ENCODE measurements at regions not wholly inside any gene's neighbourhood (a gene's known extent, or its start where the extent isn't known, plus 50 kb on each side); places are given as distances from the start of the nearest gene placed in this dataset.
"Not testable (repeated sequence)": the region's sequence is repeated elsewhere in the genome, so short reads cannot be mapped to it uniquely, and the experiment has no call there.

DNA sequence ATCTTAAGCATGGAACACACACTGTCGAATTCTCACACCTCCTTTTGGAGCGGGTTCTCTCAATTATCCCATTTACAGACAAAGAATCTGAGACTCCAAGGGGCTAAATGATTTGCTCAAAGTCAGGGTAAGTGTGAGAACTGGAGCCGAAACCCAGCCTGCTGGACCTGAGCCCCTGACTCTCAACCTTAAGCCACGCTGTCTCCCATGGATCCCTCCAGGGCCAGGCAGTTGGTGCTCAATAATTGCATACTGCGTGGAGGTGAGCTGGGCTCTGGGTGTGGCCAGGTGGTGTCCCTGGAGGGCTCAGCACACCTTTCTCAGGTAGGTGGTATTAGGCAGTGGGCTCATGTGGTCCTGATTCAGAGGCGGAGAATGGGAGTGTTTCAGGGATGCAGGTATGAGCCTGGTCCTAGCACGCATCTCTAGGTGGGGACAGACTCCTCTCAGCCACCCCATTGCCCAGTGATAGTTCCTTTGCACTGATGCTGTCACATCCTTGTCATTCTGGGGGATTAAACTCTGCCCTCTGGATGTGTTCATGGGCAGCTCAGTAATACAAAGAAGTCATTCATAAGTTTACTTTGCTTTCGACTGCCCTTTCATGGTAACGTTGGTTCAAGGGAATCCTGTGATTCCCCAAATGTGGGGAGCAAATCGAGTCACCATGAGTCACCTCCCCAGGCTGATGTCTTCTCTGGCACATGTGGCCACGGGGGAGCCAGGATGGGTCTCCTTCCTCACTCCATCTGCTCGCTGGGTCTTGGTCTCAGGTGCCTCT, 399.5 kb upstream of the TNRC6C start:
- H3K4me3 ChIP-seq (ENCODE audit: low read depth, low read length) = no peak overlapping the region

DNA sequence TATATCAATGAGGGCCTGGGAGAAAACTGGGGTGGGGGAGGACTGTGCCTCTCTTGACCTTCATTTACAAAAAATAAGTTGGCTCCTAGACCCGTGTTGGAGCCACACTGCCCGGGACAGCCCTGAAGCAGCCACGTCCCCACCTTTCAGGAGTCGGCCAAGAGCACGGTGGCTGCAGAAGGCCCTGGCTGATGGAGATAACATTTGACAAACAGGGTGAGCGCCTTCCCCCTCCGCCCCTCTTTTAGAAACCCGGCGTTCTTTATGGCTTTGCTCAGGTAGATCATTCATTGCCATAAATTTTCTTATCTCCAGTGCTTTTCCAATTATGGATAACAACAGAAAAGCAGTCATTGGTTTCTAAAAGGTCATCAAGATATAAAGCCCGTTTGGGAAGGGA, 398.1 kb upstream of the TNRC6C start:
- H3K4me3 ChIP-seq (ENCODE audit: low read depth, low read length) = no peak overlapping the region

DNA sequence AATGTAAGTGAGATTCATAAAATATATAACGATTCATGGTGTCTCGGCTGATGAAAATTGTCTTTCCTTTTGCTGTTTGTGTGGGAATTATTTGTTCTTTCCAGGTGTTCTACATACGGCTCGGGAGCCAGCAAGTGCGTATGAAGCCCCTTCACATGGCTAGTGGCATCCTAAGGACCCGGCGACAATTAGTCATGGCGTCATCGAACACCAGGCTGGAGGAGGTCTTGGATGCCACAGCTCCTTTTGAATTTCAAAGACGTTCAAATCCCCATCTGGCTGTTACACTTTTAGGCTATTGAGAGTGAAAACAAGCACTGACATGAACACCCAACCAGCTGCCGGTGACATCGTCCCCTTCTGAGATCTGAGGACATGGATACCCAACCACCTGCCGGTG, 397.7 kb upstream of the TNRC6C start:
- H3K4me3 ChIP-seq (ENCODE audit: low read depth, low read length) = no peak overlapping the region

DNA sequence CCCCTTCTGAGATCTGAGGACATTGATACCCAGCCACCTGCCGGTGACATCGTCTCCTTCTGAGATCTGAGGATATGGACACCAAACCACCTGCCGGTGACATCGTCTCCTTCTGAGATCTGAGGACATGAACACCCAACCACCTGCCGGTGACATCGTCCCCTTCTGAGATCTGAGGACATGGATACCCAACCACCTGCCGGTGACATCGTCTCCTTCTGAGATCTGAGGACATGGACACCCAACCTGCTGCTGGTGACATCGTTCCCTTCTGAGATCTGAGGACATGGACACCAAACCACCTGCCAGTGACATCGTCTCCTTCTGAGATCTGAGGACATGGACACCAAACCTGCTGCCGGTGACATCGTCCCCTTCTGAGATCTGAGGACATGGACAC, 396.1 kb upstream of the TNRC6C start:
- not testable (repeated sequence) for H3K4me3 ChIP-seq (ENCODE audit: low read depth, low read length)

DNA sequence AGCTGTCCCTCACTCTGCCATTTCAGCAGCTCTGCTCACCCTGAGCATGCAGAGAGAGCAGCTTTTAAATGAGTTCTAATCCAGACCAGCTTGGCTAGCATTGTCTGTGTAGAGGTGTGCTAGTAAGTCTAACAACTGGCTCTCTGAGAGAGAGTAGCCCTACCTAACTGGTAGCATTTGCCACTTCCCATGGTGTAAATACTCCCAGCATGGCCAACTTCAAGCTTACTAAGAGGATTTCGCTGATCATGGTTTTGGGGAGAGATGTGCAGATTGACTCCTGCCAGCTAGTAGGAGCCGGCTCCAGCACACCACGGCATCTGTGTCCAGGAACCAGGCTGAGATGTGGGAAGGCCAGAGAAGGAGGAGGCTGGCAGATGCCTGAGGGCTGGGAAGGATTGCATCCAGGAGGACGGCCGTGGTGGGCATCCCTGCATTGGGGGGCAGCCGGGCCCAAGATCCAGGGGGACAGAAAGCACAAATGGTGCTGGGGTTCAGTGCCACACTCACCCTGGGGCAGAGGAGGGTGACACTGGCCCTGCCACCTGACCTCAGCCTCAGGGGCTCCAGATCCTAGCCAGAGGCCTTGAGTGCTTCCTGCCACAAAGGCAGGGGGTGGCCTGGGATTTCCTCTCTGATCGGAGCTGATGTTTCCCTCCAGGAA, 394.9 kb upstream of the TNRC6C start:
- no peak overlapping the region for H3K4me3 ChIP-seq (ENCODE audit: low read depth, low read length)

DNA sequence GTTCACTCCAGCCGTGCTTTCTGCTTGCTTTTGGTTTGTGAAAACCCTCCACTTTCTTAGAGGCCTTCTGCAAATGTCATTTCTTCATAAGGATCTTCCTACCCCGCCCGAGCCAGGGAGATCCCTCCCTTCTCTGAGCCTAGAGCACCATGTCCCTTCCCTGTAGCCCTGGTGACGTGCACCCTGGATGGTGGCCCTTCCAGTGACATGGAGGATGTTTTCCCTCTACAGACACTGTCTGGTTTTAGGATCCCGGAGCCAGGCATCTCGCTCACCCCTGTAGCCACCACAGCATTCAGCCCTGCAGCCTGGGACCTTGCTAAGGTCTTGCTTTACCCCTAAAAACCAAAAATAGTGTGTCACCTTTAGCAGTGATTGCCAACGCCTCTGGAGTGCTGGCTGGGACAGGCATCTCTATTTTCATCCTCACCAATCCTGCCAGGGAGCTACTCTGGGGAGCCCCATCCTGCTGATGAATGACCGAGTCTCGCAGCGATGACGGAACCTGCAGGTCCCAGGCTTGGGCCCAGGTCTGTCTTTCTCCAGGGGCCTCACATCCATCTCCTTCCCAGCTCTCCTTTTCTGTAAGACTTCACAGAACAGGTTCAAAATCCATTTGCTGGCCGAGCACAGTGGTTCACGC, 394.1 kb upstream of the TNRC6C start:
- no peak overlapping the region for H3K4me3 ChIP-seq (ENCODE audit: low read depth, low read length)

DNA sequence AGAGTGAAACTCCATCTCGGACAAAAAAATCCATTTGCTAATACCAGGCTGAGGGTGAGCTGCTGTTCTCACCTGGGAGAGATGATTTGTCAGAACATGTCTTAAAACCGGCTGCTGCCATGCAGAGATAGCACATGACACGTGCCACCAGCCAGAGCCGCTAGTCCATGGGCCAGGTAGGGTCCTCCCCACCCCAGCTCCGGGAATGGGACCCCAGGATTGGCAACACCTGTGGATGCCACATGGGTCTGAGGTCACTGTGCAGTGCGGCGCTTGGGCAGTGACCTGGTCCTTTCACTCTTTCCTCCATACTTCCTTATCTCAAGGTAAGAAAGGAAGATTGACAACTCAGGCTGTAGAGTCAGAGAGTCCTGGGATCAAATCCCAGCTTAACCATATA, 393.3 kb upstream of the TNRC6C start:
- no peak overlapping the region for H3K4me3 ChIP-seq (ENCODE audit: low read depth, low read length)

DNA sequence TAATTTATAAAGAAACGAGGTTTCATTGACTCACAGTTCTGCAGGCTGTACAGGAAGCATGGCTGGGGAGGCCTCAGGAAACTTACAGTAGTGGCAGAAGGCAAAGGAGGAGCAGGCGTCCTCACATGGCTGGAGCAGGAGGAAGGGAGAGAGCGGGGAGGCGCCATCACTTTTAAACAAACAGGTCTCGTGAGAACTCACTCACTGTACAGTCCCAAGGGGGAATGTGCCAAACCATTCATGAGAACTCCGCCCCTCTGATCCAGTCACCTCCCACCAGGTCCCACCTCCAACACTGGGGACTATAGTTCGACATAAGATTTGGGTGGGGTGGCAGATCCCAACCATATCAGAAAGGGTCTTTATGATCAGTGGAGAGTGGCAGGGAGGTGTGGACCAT, 392.4 kb upstream of the TNRC6C start:
- H3K4me3 ChIP-seq (ENCODE audit: low read depth, low read length) = no peak overlapping the region

DNA sequence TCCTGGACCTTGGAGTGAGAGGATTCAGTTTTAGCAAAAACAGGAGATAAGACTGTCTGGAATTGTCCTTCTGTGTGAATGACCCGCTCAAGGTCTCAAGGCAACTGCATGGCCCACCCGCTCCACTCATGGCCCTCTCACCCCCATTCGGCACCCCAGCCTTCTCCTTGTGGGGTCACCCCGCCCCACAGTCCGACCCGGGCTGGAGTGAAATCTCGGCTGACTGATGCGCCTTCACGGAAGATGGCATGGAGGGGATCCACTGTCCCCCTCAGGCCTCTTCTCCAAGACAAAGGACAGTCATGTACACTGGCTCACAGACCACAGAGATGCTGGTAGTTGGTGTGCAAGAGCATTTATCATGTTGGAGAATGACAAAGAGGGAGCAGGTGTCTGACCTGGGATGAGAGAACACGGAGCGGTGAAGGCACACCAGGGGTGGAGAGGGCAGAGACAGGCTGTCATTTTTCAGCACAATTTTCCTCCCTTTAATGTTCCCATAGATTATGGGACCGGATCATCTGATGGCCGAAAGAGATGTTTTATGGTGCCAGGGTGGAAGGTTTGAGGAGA, 391.9 kb upstream of the TNRC6C start:
- H3K4me3 ChIP-seq (ENCODE audit: low read depth, low read length) = no peak overlapping the region

DNA sequence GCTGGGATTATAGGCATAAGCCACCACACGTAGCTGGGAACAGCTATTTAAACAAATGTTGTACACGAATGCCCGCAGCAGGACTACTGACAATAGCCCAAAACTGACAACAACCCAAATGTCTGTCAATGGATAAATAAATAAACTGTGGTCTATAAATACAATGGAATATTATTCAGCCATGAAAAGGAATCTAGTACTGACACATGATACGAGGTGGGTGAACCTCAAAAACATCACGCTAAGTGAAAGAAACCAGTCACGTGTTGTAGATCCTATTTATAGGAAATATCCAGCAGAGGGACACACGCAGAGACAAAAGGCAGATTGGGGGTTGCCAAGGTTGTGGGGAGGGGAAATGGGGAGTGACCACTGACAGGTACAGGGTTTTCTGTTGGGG, 390.0 kb upstream of the TNRC6C start:
- H3K4me3 ChIP-seq (ENCODE audit: low read depth, low read length) = no peak overlapping the region

DNA sequence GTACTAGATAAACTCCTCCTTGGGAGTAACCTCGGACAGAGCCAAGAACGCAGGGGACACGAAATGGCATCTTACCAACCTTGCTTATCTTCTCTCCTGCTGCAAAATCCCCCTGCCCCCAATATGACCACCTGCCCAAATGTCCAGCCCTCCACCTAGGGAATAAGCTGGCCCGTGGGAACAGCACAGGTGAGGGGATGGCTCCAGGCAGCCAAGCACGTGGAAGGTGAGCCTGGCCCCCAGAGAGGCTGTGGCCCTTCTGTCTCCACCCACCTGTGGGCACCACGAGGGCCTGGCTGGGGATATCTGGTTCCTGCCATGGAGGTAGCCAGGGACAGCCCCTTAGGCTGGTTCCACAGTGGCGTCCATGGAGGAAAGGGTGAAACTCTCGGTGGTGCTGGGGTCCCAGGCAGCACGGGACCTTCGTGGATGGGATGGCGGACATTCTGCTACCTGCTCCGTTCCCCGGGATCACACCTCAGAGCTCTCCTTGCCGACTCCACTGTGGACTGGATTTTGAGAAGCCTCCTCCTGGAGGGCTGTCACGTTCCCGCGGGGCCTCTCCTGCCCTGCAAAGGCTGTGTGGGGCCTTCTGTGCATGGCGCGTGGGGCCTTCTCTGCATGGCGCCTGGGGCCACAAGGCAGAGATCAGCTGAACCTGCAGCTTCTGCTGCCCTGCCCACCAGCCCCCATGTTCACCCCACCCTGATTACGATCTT, 388.5 kb upstream of the TNRC6C start:
- H3K4me3 ChIP-seq (ENCODE audit: low read depth, low read length) = no peak overlapping the region

DNA sequence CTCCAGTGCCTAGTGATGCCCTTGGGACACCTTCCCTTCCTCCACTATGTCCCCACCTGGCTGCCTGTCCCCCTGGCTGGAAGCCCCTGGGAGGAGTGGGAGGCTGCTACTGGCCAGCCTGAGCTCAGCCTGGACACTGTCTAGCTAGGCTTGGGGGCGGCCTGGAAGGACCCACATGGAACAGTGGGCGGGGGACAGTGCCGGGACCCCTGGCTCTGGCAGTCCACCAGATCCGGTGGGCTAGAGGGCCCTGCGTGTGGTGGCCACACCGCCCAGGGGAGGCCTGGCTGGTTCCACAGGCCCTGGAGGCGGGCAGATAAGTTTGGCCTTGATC, 388.0 kb upstream of the TNRC6C start:
- H3K4me3 ChIP-seq (ENCODE audit: low read depth, low read length) = no peak overlapping the region

DNA sequence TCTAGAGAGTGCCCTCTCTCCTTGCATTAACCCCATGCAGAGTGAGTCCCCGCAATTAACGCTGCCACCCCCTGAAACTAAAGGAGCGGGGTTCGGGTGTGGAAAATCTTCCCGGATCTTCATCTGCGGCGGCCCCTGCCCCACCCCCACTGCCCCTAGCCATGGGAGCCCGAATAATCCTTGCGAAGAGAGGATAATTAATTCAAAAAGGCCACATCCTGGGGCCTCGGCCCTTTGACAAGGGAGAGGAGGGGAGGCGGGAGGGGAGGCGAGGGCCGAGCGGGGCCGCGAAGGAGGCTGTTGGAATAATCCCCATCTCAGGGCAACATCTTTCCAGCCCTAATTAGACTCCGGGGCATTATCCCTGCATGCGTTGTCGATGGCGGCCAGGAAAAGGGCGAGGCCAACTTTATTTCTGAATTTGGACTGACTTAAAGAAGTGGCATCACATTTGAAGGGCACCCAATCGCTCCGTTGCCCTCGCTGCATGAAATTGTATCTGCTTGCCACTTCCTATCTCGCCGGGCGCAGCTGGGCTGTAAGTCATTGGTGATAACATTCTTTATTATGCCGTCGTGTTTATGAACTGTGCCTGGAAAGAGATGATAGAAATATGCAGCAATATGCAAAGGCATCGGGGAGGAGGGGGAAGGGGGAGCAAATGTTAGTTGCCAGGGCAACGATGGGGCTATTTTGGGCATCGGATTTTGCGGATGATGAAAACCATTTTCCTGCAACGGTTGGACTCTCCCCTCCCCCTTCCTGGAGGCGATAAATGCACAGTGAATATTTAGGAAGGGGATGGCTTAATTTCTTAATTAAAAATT, 387.1 kb upstream of the TNRC6C start:
- H3K4me3 ChIP-seq (ENCODE audit: low read depth, low read length) = no peak overlapping the region

DNA sequence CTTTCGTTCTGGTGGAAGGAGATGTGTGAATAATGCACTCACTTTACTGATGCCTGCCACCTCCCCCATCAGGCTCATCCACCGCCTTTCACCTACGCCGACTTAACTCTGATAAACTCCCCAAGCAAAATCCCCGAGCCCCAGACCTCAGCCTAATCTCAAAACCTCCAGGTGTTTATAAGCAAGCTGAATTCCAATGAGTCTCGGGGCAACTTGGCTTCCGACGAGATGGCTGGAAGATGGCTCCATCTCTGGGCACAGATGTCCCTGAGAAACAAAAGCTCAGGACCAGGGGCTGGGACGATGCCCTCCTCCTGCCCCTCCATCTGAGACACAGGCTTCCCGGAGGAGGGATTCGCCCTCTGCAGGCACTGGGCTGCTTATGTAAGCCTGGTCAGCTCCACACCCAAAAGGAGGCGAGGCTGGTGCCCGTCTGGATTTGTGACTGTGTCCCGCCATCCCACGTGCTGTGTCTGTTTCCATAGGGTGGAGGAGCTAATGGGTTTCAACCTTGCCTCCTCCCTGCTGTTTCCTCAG, 386.4 kb upstream of the TNRC6C start:
- H3K4me3 ChIP-seq (ENCODE audit: low read depth, low read length) = no peak overlapping the region

DNA sequence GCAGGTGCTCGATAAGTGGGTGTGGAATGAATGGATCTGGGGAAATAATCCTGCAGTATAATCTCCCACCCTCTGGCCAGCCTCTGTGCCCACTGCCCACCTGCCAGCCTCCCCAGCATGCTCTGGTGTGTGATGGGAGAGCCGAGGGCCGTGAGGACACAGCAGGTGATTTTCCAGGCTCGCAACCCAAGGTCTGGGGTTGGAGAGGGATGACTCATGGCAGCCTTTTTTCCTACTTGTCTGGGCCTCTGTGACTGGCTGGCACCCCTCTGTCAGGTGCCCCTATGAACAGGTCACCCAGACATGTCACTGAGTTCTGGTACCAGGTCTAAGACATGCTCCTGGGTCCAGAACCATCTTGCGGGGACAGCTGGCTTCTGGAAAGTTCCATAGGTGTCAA, 385.7 kb upstream of the TNRC6C start:
- no peak overlapping the region for H3K4me3 ChIP-seq (ENCODE audit: low read depth, low read length)

DNA sequence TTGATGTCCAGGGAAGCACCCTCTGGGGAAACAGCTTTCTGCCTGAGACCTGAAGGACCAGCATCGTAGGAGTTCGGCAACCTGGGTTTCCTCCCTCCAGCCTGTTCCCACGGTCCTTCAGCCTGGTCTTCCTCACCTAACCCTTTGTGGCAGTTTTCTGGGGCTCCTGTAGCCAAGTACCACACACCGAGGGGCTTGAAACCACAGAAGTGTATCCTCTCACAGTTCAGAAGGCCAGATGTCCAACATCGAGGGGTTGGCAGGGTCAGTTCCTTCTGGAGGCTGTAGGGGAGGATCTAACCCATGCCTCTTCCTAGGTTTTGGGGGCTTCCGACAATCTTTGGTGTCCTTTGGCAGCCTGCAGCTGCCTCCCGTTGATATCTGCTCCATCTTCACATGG, 381.0 kb upstream of the TNRC6C start:
- no peak overlapping the region for H3K4me3 ChIP-seq (ENCODE audit: low read depth, low read length)

DNA sequence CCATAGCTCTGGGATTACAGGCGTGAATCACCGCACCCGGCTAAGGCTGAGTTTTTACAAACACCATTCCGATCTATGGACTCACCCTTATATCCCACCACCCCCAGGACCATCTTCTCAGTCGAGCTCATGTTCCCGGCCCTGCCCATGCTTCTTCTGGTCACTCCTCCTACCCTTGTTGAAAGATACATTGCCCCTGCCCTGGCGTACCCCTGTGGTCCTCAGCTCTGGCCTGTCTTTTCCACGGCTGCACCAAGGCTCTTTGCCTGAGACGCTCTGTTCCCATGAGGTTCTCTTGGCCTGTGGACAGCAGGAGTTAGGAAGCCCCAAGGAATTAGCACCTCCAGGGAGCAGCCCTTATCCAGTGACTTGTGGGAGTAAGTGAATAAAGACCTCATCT, 379.4 kb upstream of the TNRC6C start:
- H3K4me3 ChIP-seq (ENCODE audit: low read depth, low read length) = no peak overlapping the region

DNA sequence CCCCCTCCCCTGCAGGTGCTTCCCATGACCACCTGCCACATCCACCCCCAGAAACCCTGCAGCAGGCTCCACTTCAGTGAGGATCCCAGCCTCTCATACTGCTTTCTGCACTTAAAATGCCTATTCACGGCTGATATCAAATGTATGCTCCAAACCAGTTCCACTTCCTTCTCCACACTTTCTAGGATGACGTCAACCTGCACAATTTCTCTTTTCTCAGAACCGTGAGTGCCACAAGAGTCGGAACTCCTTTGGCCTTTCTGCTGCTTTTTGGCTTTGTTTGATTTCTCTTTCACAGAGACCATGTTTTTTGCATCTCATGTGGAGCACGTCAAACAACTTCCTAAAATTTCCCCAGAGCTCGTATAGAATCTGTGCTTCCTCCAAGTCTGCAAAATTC, 378.8 kb upstream of the TNRC6C start:
- no peak overlapping the region for H3K4me3 ChIP-seq (ENCODE audit: low read depth, low read length)

DNA sequence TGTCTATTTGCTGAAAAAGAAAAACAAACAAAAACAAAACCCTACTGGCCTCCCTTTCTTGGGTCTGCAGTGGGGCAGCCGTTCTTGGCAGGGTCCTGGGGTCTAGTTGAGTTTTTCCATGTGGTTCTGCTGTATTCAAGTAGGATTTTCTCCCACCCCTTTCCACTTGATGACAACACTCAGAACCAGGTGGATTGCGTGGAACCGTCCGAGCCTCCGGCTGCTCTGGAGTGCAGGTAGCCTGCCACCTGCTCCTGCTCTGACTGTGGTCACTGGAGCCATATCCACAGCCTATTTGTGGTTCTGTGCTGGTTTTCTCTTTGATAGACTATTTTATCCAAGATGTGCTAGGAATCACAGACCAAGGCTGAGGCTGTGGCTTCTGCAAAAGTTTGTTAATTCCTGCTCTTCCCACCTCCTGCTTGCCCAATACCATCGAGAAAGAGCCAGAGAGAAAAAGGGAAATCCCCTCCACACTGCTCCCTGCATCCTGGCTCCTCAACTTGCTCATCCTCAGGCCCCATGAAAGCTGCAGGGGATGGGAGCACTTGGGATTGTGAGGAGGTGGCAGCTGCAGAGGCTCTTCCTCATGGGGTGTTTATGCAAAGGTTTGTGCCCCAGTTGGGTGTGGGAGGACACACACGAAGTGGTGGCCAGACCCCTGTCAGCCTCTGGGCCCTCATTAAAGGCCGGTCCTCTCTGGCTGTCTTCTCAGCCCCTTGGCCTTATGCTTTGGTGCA, 377.8 kb upstream of the TNRC6C start:
- H3K4me3 ChIP-seq (ENCODE audit: low read depth, low read length) = no peak overlapping the region

DNA sequence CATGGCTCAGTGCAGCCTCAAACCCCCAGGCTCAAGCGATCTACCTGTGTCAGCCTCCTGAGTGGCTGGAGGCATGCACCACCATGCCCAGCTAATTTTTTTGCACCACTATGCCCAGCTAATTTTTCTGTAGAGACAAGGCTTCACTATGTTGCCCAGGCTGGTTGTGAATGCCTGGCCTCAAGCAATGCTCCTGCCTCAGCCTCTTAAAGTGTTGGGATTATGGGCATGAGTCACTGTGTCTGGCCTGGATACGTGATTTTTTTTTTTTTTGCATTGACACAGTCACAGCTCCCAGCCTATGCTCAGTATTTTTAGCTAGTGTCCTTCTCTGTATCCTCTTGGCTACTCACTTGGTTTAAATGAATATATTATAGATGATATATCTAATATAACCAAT, 377.0 kb upstream of the TNRC6C start:
- H3K4me3 ChIP-seq (ENCODE audit: low read depth, low read length) = no peak overlapping the region
